HFF-Myc (cell line): ENCODE measurements at regions not wholly inside any gene's neighbourhood (a gene's known extent, or its start where the extent isn't known, plus 50 kb on each side); places are given as distances from the start of the nearest gene placed in this dataset.

Experiments
- DNase-seq: peaks from one replicate; pipeline ENCODE4 v3.0.0-alpha.2; 2011; ENCODE audit warnings: low read depth; ENCODE audit errors: extremely low read depth
- H3K4me3 ChIP-seq: replicated peaks from 2 replicates; pipeline ENCODE4 v1.5.1; 2011; ENCODE audit warnings: low read depth, mild to moderate bottlenecking, control low read depth, low read length
- CTCF ChIP-seq: IDR thresholded peaks from 2 replicates; pipeline ENCODE4 v1.5.1; 2012; ENCODE audit warnings: mild to moderate bottlenecking, low read depth, low read length, control low read depth; ENCODE audit errors: missing control alignments

DNA sequence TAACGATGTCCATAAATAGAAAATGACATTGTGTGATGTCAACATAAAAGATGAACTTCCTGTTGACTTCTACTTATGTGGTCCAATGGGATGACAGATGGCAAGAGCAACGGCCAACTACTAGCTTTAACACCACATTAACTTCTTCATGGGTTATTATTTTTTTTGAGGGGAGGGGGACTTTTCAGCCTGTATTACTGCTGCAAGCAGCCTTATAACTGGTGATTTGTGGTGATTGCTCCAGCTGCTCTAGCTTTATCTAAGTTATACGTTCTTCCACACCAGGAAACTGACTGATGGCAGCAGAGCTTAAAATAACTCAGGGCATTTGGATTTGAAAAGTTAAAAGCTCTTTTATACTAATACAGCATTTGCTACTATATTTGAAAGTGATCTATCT, 228.8 kb upstream of the B3GALT2 start:
- no peak overlapping the region for H3K4me3 ChIP-seq
- no peak for TF ChIP-seq CTCF
- DNase-seq = no peak

- DNase-seq = no peak
- no peak overlapping the region for H3K4me3 ChIP-seq
- no peak for TF ChIP-seq CTCF
Observed at GRCh38 chr1:193413376-193413775, 227.0 kb upstream of the B3GALT2 start.

- TF ChIP-seq CTCF = no peak
- H3K4me3 ChIP-seq = no peak overlapping the region
- no peak for DNase-seq
Observed at GRCh38 chr1:193412748-193413147, 226.3 kb upstream of the B3GALT2 start.

GRCh38 chr1:193411714-193412113, 225.3 kb upstream of the B3GALT2 start:
- no peak for TF ChIP-seq CTCF
- H3K4me3 ChIP-seq = no peak overlapping the region
- no peak for DNase-seq

GRCh38 chr1:193411215-193411614, 224.8 kb upstream of the B3GALT2 start:
- no peak for DNase-seq
- TF ChIP-seq CTCF = no peak
- no peak overlapping the region for H3K4me3 ChIP-seq

DNA sequence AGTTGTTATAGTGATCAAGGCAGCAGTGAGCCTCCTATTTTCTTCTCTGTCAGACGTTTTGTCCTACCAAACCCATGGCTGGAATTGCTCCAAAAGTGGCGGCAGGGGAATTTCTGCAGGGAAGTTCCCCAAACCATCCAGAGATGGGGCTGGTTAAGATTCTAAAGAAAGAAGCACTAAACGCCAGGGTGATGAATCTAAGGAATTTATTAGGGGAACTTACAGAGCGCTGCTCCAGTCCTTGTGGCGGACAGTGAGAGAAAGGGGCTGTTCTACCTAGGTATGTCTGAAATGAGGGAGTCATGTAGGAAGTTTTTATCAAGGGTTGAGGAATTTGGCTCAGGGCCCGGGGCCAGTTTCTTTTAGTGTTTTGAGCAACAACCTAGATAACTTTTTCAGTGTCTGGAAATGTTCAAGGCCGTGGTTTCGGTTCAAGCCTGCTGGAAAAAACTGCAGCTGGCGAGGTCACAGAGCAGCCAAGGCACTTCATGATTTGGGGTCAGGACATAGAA, 222.4 kb upstream of the B3GALT2 start:
- H3K4me3 ChIP-seq = peak overlapping the region; percentile 18; the same call in 1 of the 2 replicates
- DNase-seq = peak; percentile 20
- no peak for TF ChIP-seq CTCF

- no peak overlapping the region for H3K4me3 ChIP-seq
- TF ChIP-seq CTCF = peak; percentile 57
- DNase-seq = peak; percentile 52
Observed at GRCh38 chr1:193406901-193407300, 220.5 kb upstream of the B3GALT2 start.
